NCI-H82 treated with DMSO at 0.1 percent for 48 hours (cell line): ENCODE measurements at regions not wholly inside any gene's neighbourhood (a gene's known extent, or its start where the extent isn't known, plus 50 kb on each side); places are given as distances from the start of the nearest gene placed in this dataset.

Experiments
- DNase-seq: peaks from one replicate; lab custom pipeline; 2025; ENCODE audit not compliant: unreplicated experiment; lab: John Stamatoyannopoulos, UW

DNA sequence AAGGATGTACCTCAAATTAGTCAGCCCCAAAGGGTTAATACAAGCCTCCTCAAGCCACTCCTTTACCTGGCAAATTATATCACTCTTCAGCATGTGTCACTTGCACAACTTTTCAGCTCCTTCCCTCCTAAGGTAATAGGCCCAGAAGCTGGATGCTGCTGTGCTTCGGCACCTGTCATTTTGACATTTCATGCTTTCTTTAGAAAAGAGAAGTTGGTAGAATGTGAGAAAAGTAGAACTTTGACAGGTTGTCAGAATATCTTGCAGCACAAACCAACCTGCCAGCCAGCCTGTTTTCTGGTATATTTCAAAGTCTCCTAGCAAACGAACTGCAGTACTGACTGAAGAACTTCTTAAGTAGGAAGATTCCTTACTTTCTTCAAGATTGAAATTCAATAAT is 2136.9 kb downstream of the MAT2B start:
- no peak for DNase-seq

DNA sequence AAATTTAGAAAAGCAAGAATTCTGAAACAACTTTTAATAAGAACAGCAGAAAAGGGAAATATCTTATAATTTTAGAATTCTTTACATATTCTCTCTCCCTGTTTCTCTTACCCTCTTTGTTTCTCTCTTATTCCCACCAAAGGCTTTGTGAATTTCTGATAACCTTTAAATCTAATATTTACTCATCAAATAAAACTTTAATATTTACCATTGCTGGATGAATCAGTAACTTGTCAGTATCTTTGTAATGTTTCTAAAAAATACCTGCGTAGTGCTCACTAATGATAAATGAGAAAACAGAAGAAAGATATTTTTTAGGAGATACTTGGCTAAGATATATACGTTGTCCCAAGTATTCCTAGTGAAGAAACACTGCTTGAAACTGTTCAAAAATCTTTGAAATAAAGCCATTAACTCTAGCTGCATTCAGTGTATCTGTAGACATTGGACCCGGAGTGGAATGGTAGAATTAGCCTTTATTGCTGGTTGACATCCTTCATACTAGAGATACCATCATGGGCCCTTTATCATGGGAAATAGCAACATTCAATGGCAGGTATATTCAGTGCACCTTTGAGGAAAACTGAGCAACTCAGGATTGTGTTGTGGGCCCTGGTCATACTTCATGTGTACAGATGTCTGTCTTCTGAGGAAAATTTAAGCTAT is 2160.4 kb downstream of the MAT2B start:
- no peak for DNase-seq

DNA sequence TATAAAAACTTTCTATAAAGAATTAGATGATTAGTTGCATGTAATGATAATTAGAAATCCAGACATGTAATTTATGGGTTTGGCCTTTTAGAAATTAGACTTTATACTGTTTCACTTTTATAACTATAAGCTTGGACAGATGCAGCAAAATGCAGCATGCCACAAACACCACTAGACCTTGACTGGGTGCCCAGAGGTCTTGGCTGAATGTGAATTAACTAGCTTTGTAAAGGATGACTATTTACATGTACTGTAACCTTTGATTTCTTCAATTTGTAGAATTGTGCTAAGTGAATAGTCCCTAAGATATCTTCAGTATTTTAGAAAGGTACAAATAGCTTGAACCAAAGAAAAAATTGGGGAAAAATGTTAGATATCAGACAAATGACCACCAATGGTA is 2168.1 kb downstream of the MAT2B start:
- DNase-seq, result no peak

DNA sequence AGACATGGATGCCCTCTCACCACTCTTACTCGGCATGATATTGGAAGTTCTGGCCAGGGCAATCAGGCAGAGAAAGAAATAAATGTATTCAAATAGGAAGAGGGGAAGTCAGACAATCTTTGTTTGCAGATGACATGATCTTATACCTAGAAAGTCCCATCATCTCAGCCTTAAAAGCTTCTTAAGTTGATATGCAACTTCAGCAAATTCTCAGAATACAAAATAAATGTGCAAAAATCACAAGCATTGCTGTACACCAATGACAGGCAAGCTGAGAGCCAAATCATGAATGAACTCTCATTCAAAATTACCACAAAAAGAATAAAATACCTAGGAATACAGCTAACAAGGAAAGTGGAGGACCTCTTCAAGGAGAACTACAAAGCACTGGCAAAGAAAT is 2190.4 kb downstream of the MAT2B start:
- DNase-seq, result no peak

DNA sequence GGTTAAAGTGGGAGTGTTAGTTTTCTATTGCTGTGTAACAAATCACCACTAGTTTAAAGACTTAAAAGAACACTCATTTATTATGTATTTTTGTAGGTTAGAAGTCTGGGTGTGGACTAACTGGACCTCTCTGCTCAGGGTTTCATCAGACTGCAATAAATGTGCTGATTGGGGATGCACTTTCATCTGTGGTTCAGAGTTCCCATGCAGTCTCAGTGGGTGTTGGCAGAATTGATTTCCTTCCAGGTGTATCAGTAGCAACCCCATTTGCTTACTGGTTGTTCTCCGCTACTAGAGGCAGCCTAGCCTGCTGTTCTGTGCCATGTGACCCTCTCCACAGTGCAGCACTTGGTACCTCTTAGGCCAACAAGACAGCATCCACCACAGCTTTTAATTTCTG is 2200.5 kb downstream of the MAT2B start:
- DNase-seq, result no peak

DNA sequence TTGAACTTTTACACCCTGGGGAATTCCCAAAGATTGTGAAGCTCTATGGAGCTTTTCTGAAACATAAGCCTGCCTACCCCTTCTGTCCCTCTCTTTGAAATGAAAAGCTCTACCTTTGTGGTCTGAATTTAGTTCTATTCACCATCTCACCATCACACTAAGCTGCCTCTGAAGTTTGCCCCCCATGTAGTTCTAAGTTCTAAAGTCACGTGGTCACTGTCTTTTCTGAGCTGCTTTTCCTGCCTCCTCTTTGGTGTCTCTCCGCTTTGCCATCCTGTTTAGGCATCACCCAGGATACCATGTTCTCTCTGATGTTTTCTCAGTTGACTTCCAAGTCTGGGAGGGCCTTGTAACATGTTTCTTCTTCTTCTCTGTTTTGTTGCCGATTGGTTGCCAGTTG is 2206.6 kb downstream of the MAT2B start:
- no peak for DNase-seq

DNA sequence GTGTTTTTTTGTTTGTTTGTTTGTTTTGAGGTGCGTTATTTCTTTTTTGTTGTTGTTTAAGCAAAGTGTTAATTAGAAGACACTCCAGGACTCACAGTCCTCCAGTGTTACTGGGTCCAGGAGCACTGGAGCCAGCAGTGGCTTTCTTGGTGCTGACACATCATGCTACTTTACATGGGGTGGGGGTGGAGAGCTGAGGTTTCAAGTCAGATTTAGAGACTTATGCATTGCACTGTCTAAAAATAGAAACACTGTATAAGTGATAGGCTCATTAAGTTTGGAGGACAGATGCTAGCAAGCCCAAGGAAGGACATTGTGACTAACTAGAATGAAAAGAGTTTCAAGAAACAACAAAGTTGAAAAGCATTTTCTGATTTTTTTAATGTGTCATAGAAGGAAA is 2209.2 kb downstream of the MAT2B start:
- no peak for DNase-seq

DNA sequence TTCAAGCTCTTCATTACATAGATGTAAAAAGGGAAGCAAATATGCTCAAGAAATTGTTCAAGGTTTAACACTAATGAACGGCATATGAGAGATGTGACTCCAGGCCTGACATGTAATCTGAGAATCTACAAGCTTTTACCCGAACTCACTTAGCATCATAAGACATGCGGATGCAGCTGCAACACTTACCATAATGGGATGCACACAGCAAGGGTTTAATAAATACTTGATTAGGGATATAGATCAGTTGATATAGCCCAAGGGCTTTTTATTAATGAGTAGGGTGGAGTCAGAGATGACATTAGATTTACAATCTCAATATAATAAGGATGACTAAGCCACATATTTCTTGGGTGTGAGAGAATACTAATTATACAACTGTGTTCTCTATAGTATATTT is 2215.5 kb downstream of the MAT2B start:
- DNase-seq, result no peak

DNA sequence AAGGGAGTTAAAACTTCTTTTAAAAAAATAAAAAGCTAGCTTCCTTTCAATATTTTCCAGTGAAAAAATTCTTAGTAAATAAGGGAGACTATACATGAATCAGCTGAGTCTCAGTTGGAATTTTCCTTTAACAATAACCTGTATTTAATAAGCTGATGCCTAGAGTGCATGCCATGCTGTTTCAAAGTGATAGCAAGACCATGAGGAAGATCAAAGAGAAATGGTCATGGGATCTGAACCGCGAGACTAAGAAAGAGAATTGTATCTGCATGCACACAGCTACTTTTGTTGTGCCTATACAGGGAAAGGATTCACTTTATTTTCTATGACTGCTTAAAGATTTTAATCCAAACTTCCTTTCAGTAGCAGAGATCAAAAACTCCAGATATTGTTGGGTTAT is 2217.0 kb downstream of the MAT2B start:
- no peak for DNase-seq

DNA sequence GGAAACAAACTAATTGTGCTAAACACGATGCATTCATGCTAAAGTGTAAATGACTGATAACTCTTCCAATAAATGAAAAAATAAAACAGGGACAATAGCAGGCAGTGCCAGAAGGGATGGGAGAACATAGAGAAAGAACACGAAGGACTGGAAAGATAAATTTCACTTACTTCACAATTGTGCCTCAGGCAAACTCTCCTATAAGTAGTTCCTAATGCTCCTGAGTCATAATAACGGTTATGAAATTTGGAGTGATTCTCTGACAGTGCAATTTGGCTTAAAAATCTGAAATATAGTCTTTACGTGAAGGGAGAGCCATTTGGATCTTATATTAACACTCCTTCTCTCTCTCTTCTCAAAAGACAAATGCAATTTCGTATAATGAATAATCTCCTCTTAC is 2218.5 kb downstream of the MAT2B start:
- DNase-seq, result no peak

DNA sequence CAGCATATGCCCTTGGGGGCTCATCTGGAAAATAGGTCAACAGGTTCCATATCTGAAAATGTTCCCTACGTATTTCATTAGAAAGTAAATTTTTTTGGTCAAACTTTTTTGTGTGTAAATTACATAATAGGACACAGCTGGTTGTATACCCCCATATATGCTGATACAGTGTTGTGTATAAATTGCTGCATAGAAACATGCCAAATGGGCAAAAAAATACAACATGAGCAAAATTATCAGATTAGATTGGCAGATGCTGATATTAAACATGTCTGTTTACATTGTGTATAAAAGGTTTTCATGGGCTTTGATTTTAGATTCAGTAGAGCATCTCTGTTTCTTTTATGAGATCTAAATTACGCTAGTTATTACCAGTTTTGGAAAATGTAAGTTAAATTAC is 2223.0 kb downstream of the MAT2B start:
- DNase-seq, result no peak

DNA sequence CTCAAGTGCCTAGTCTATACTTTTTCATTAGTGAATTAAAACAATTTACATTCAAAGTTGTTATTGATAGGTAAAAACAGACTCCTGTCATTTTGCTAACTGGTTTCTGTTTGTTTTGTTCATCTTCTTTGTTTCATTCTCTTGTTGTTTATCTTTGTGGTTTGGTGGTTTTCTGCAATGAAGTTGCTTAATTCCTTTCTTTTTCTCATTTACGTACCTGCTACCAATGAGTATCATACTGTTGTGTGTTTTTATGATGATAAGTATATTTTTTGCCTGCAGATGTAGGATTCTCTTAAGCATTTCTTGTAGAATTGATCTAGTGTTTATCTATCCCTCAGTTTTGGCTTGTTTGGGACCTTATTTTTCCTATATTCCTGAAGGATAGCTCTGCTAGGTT is 2230.0 kb downstream of the MAT2B start:
- no peak for DNase-seq

DNA sequence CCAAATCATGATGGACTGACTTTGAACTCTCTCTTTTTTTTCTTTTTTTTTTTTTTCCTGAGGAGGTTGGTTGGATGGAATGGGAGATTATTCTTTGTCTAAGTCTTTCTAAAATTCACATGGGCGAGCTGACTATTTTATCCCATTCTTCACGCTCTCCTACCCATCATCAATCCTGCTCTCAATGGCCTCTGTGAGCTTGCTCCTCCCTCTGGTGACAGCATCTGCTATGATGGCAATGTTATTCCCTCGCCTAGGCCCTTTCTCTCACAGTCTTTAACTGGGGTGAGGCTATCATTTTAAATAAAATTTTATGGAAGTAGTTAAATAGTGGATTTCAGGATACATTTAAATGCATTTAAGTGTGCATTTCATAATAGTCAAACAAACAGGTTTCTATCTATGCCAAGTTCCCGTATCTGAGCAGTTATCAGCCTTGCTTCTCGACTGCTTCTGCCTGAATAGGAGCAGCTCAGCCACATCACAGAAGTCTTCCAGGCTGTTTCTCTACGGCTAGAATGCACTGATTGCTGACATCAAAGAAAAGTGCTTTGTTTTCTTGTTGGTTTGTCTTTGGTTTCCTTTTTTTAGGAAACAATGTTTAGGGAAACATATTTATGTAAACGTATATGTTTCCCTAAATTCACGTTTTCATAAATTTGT is 2233.8 kb downstream of the MAT2B start:
- no peak for DNase-seq

DNA sequence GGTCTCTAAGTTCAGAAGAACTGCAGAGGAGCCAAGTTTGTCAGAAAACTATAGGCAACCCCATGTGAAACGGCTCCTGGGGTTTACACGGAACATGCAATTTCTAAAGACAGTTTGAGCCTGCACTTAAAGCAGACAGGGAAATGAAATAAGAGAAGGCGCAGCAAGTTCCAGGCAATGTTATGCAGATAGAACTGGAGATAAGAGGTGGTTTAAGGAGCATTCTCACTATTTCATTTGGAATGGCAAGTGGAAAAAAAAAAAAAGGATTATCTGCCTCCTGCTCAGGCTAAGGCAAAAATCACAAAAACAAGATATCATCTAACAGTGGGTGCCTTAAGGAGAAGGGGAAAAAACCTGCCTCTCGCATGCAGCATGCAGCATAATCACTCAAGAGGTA is 2252.4 kb downstream of the MAT2B start:
- no peak for DNase-seq

DNA sequence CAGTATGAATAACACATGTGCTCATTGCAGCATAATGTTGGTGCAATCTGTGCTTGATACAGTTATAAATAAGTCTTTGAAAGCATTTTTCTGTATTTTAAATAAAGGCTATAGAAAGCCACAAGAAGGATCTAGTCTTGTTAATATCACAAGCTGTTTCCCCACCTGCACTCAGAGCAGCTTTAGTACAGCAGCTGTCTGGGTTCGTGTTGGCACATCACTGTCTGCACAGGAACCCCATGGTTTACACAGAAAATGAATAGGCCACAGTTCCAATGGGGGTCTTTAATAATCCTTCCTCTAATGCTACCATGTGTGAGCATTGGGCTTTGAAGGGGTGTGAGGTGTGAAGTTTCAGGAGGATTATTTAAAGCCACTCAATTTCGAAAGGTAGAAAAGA is 2269.7 kb downstream of the MAT2B start:
- DNase-seq, result no peak

DNA sequence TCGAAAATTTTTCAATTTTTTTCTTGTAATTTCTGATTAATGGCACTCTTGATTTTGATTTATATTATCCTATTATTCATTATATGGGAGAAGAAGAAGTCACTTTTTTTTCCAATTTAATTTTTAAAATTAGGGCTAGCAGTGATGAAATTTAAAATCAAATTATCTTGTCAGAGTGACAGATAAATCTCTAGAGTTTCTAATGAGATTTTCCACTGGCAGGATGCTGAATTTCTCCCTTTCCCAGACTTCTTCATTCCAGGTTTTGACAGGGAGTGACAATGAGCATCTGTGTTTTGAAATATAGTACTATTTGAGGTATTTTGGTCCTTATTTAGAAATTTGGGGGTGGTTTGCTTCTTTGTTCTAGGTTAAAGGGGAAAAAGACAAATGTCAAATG is 2274.1 kb downstream of the MAT2B start:
- no peak for DNase-seq

DNA sequence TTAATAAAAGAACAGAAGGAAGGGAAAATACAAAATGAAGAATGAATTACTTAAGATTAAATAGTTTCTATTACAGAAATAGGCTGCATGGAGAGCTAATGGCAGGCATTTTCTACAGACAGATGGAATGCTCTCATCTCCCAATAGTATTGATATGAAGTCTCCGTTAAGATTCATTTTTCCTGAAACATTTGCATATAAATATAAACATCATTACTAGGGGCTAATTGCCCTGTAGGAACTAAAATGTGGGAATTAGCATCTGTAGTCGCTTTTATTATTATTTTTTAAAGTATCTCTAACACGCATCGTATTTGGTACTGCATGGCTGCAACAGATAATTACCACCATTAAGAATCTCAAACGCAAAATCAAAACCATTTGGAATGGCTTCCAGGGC is 2275.5 kb downstream of the MAT2B start:
- no peak for DNase-seq

DNA sequence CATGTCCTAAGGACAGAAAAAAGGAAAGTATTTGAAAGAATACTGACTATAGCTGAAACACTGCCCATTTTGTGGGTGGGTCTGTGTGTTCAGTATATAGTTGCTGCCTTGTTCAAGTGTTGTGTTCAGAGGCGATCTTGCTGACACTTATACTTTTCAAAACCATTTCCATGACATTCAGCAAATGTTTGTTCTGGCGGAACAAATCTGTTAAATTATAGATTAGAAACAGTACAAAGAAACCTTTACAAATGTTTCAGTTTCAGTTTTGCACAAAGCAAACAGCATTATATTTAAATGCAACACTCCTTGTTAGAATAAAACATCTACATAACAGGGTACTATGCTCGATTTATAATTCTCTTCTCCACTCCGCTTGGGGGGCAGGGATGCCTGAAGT is 2276.3 kb downstream of the MAT2B start:
- no peak for DNase-seq

DNA sequence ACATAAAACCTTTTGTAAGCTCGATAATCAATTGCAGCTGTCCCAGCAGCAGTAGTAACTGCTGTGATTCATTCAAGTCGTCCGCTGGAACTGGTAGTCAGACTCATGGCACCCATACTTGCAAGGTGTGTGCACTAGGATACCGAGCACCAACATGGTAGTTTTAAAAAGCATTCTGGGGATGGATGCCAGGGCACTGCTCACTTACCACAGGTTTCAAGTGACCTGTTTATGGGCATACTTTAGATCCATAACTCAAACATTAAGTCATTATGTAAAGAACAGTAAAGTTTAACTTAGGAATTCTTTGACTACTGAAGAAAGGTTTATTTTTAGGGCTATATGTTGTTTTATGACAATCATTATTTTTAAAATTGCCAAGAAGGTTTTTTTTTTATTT is 2277.6 kb downstream of the MAT2B start:
- no peak for DNase-seq

DNA sequence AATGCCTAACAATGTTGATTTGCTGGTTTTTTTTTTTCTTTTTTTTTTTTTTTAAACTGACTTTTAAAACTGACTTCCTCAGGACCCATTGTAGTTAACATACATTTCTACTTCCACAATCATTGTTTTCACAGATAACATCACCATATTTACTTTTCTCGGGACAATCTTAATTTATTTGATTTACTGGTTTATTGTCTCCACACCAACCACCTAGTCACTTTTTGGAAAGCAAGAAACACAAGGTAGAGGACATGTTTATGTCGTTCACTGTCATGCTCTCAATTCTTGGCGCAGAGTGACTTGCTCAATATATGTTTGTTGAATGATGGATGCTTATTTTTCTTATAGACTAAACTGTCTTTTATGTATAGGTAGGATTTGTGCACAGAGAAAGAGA is 2280.7 kb downstream of the MAT2B start:
- DNase-seq, result no peak

DNA sequence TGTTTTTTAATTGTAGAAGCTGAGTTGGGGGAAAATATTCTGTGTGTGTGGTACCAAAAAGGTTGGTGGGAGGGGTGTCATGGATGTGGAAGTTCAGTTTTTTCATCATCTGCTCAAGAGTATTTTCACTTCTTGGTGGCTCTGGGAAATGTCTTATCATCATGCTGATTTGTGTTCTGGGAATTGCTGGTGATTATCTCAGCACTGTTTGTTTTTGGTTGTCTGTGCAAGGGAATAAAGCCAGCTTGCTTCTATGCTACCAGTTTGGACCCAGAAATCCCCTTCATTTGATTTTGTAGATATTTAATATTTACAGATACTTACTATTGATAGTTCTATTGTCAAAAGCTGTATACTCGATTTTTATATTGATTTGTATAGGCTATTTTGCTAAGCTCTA is 2289.7 kb downstream of the MAT2B start:
- no peak for DNase-seq

DNA sequence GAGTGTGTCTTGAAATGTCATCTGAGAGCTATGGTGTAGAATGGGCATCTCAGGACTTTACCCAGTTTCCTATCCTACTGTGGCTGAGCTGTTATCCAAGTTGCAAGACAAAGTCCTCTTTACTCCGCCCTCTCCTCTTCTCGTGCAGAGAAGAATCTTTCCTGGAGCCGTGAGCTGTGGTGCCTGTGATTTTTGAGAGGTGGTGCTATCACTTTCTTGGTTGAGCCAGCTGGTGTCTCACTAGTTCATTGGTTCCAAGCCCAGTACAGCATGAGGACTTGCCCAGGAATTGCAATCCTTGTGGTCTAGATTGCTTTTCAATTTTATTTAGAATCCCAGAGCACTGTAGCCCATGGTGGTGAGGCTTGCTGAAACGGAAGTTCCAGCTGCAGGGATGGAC is 2300.3 kb downstream of the MAT2B start:
- DNase-seq, result no peak

DNA sequence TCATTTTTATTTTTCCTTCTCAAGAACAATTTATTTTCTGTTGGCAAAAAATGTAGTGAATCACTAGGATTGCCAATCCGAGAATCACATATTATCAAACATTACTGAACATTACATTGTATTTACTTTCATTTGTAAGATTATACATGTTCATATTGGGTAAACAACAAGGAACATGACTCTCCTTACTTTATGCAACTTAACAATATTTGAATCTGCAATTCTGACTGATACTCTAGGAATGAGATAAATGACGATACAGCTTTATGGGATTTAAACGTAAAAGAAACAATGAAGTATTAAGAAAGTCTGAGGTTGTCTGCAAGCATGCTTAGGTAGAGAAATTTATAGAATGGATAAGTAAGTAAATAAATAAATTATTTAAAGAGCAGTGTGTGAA is 2302.9 kb downstream of the MAT2B start:
- DNase-seq, result no peak
